GM12874 (cell line): ENCODE measurements at regions not wholly inside any gene's neighbourhood (a gene's known extent, or its start where the extent isn't known, plus 50 kb on each side); places are given as distances from the start of the nearest gene placed in this dataset.

Experiments used
- CTCF ChIP-seq: IDR thresholded peaks from 2 replicates; pipeline ENCODE4 v1.5.1; 2011; ENCODE audit warnings: low read depth, mild to moderate bottlenecking, control low read depth, low read length, moderate library complexity; ENCODE audit not compliant: insufficient read depth

- no peak for TF ChIP-seq CTCF
These were observed 283.1 kb upstream of the CHAC2 start for GRCh38 chr2:53484531-53484930.

GRCh38 chr2:53477517-53477916 is 290.1 kb upstream of the CHAC2 start:
- no peak for TF ChIP-seq CTCF

GRCh38 chr2:53476834-53477233 is 290.8 kb upstream of the CHAC2 start:
- no peak for TF ChIP-seq CTCF

GRCh38 chr2:53475766-53476165 is 291.8 kb upstream of the CHAC2 start:
- no peak for TF ChIP-seq CTCF

GRCh38 chr2:53475321-53475720 is 292.3 kb upstream of the CHAC2 start:
- TF ChIP-seq CTCF: no peak

GRCh38 chr2:53474914-53475313 is 292.7 kb upstream of the CHAC2 start:
- no peak for TF ChIP-seq CTCF

- no peak for TF ChIP-seq CTCF
These were observed 293.8 kb upstream of the CHAC2 start for GRCh38 chr2:53473775-53474311.
